ENCODE measurements at regions not wholly inside any gene's neighbourhood (a gene's known extent, or its start where the extent isn't known, plus 50 kb on each side); places are given as distances from the start of the nearest gene placed in this dataset.
"Not testable (repeated sequence)": the region's sequence is repeated elsewhere in the genome, so short reads cannot be mapped to it uniquely, and the experiment has no call there.

DNA sequence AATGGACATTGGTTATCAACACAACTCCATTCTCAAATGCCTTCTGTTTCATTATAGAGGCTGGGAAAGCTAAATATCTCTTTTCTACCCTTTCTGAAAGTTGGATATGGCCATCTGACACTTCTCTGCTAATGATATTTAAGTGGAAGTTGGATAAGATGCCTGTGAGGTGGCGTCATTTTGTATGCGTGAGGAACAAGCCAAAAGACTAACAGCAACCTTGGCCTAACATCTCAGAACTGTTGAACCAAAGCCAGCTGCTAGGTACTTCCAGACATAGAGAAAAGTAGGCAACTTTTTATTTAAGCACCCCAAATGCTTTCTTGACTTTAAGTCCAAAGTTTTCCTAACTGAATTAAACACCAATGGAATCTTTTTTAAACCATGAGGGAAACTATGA is 708.4 kb downstream of the CD109 start (continued):
- TF ChIP-seq, protein P1, sequence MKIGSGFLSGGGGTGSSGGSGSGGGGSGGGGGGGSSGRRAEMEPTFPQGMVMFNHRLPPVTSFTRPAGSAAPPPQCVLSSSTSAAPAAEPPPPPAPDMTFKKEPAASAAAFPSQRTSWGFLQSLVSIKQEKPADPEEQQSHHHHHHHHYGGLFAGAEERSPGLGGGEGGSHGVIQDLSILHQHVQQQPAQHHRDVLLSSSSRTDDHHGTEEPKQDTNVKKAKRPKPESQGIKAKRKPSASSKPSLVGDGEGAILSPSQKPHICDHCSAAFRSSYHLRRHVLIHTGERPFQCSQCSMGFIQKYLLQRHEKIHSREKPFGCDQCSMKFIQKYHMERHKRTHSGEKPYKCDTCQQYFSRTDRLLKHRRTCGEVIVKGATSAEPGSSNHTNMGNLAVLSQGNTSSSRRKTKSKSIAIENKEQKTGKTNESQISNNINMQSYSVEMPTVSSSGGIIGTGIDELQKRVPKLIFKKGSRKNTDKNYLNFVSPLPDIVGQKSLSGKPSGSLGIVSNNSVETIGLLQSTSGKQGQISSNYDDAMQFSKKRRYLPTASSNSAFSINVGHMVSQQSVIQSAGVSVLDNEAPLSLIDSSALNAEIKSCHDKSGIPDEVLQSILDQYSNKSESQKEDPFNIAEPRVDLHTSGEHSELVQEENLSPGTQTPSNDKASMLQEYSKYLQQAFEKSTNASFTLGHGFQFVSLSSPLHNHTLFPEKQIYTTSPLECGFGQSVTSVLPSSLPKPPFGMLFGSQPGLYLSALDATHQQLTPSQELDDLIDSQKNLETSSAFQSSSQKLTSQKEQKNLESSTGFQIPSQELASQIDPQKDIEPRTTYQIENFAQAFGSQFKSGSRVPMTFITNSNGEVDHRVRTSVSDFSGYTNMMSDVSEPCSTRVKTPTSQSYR (CRISPR knock-in tag; IDR thresholded peaks at IDR 0.05; ENCODE audit: borderline replicate concordance) = no peak

DNA sequence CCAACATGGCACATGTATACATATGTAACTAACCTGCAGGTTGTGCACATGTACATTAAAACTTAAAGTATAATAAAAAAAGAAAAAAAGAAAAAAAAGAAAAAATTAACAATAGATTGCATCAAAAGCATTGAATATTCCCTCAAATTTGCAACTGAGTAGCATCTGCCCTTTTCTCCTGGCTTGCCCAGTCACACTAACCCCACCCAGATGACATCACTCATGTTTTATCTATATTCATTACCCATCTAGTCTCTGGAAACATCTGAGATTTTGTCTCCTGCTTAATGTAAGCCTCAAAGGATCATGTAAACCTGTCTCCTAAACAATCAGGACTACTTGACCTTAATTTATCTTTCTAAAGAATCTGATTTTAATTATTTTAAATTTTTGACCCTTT is 706.8 kb downstream of the CD109 start:
- Histone ChIP-seq H2AFZ (ENCODE audit: low read length) (no peak overlapping the region), H4K20me1 (ENCODE audit: insufficient read depth, low read length) (no peaks in the 10 kb centered on the region), H3K4me1 (ENCODE audit: insufficient read depth, low read length) (no peaks in the 10 kb centered on the region), H3K36me3 (replicated peaks in 1 of 2; ENCODE audit: control insufficient read depth in 1 of 2, insufficient read depth in 2 of 2, low read length in 2 of 2) (no peaks in the 10 kb centered on the region), H3K27me3 (ENCODE audit: control insufficient read depth in 1 of 2, insufficient read depth in 2 of 2, low read length in 2 of 2) (no peaks in the 10 kb centered on the region), H3K4me3 (replicated peaks in 1 of 3; ENCODE audit: insufficient read depth in 1 of 3, low read depth in 2 of 3, low read length in 3 of 3) (no peak overlapping the region), H3K27ac (ENCODE audit: extremely low read length, insufficient read depth, low read length) (no peak overlapping the region), H3K79me2 (ENCODE audit: insufficient read depth, low read length) (no peaks in the 10 kb centered on the region), H3K9ac (ENCODE audit: insufficient read depth, low read depth, low read length) (no peak overlapping the region), H3K9me3 (ENCODE audit: low read length) (no peaks in the 10 kb centered on the region), H3K4me2 (ENCODE audit: low read depth, low read length) (no peak overlapping the region)
- FAIRE-seq = no peak
- BruUV-seq (replicated peaks) = no TSS peak
- DNase-seq (ENCODE audit: low spot score) = no peak
- TF ChIP-seq ZNF563 (CRISPR knock-in tag; IDR thresholded peaks at IDR 0.05) = no peak
- ATAC-seq = no peak
- ChIA-PET POLR2A (no interaction called here), CTCF (ENCODE audit: low intra/inter-chr PET ratio, low total read pairs) (no interaction called here)
- in situ Hi-C loops (cut with HindIII; ENCODE audit: extremely low pct_ligation_motif_present, low pct_unique_long_range_greater_than_20kb) (loop anchor here (25.0 kb wide), 1 partner anchor 810 kb away; the partner anchor contains the start of gene COL12A1), intact Hi-C loops (cut with micrococcal nuclease; ENCODE audit: unreplicated experiment) (no loop called here)

DNA sequence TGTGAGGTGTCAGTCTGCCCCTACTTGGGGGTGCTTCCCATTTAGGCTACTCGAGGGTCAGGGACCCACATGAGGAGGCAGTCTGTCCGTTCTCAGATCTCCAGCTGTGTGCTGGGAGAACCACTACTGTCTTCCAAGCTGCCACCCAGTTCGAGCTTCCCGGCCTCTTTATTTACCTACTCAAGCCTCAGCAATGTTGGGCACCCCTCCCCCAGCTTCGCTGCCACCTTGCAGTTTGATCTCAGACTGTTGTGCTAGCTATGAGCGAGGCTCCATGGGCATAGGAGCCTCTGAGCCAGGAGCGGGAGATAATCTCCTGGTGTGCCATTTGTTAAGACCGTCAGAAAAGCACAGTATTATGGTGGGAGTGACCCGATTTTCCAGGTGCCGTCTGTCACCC is 682.4 kb downstream of the CD109 start:
- H3K27ac ChIP-seq (ENCODE audit: extremely low read length, insufficient read depth, low read length); H3K9ac ChIP-seq (ENCODE audit: insufficient read depth, low read depth, low read length); intact Hi-C loops (cut with micrococcal nuclease; ENCODE audit: unreplicated experiment); H2AFZ ChIP-seq (ENCODE audit: low read length); BruUV-seq (replicated peaks); ATAC-seq; H3K79me2 ChIP-seq (ENCODE audit: insufficient read depth, low read length); H3K4me1 ChIP-seq (ENCODE audit: insufficient read depth, low read length); in situ Hi-C loops (cut with HindIII; ENCODE audit: extremely low pct_ligation_motif_present, low pct_unique_long_range_greater_than_20kb); H3K9me3 ChIP-seq (ENCODE audit: low read length); H4K20me1 ChIP-seq (ENCODE audit: insufficient read depth, low read length); FAIRE-seq; H3K27me3 ChIP-seq (ENCODE audit: control insufficient read depth in 1 of 2, insufficient read depth in 2 of 2, low read length in 2 of 2); H3K36me3 ChIP-seq (replicated peaks in 1 of 2; ENCODE audit: control insufficient read depth in 1 of 2, insufficient read depth in 2 of 2, low read length in 2 of 2); POLR2A ChIA-PET; CTCF ChIA-PET (ENCODE audit: low intra/inter-chr PET ratio, low total read pairs): not testable (repeated sequence)
- peak; percentile 30 for DNase-seq (ENCODE audit: low spot score)
- peak overlapping the region; percentile 36; the same call in 1 of the 2 replicates for H3K4me2 ChIP-seq (ENCODE audit: low read depth, low read length)
- 6% methylated on average over 6 of the region's 10 CpGs for WGBS (ENCODE audit: low lambda C conversion rate)
- peak; percentile 16; the same call in 1 of the 2 replicates for TF ChIP-seq HMG20A (CRISPR knock-in tag; IDR thresholded peaks at IDR 0.05; ENCODE audit: borderline replicate concordance)
- TF ChIP-seq HNF4A (CRISPR knock-in tag; IDR thresholded peaks at IDR 0.05) = peak; percentile 46; the same call in 1 of the 2 replicates
- TF ChIP-seq, protein P1 (CRISPR knock-in tag; IDR thresholded peaks at IDR 0.05; ENCODE audit: borderline replicate concordance) = peak; percentile 81
- 0 out of 6 replicates have a peak overlapping the region, but pooled peaks of 1 of the 3 experiments have one; percentile 28 for H3K4me3 ChIP-seq (replicated peaks in 1 of 3; ENCODE audit: insufficient read depth in 1 of 3, low read depth in 2 of 3, low read length in 3 of 3)

All from HepG2 (cell line).